Peyer's patch (tissue), 4 donors: ENCODE measurements at regions not wholly inside any gene's neighbourhood (a gene's known extent, or its start where the extent isn't known, plus 50 kb on each side); places are given as distances from the start of the nearest gene placed in this dataset.

Source experiments
- CTCF ChIP-seq, 6 experiments: fragments of 450-650 bp in 4 of 6; fragments of 200-600 bp in 2 of 6; sonication (generic) in 1 of 6; IDR thresholded peaks; one replicate each; pipeline ENCODE4 v1.5.1; 2017 to 2019; ENCODE audit warnings: antibody characterized with exemption in 6 of 6, mild to moderate bottlenecking in 3 of 6, moderate library complexity in 1 of 6
- POLR2A ChIP-seq, 2 donors: fragments of 450-650 bp; IDR thresholded peaks; one replicate each; pipeline ENCODE4 v1.5.1; 2017; ENCODE audit warnings: antibody characterized with exemption in 2 of 2, mild to moderate bottlenecking in 2 of 2, moderate library complexity in 2 of 2

DNA sequence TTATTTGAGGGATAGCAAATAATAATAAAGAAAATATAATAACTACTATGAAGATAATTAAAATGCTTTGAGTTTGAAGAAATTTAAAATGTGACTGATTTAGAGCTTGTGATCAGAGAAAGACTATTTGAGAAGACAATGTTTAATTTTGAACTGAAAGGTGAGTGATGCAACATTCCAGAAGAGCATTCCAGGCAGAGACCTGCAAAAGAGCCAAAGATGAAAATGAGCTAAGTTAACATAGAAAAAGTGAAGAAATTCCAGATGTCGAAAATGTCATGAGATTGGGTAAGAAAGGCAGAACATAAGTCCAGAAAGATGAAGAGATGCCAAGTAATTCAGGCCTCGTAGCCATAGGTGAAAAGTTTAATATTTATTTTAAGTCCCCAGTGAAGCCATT lies 215.8 kb downstream of the FSIP2 start:
- no peak for TF ChIP-seq CTCF (IDR thresholded peaks at IDR 0.05)
- TF ChIP-seq POLR2A (IDR thresholded peaks at IDR 0.05) = no peak
